ENCODE measurements at regions not wholly inside any gene's neighbourhood (a gene's known extent, or its start where the extent isn't known, plus 50 kb on each side); places are given as distances from the start of the nearest gene placed in this dataset.

DNA sequence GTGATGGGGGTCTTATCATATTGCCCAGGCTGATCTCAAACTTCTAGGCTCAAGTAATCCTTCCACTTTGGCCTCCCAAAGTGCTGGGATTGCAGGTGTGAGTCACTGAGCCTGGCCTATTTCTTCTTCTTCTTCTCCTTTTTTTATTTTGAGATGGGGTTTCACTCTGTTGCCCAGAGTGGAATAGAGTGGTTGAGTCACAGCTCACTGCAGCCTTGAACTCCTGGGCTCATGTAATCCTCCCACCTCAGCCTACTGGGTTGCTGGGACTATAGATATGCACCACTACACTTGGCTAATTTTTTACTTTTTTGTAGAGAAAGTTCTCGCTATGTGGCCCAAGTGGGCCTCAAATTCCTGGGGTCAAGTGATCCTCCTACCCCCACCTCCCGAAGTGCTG is 124.3 kb downstream of the SKIDA1 start:
- H3K9ac ChIP-seq (ENCODE audit: extremely low read depth, low read length, poor library complexity, severe bottlenecking) = no peak overlapping the region
- peaks cover 27% of the 10 kb centered on the region for H3K9me3 ChIP-seq (ENCODE audit: control insufficient read depth, low read length)
- H3K4me3 ChIP-seq (ENCODE audit: low read length) = no peak overlapping the region
- no peaks in the 10 kb centered on the region for H3K27me3 Mint-ChIP-seq (ENCODE audit: insufficient read depth)
- DNase-seq = no peak
- H3K36me3 ChIP-seq (ENCODE audit: control insufficient read depth, insufficient read depth, low read length) = no peaks in the 10 kb centered on the region
- TF ChIP-seq CTCF (conservative IDR thresholded peaks at IDR 0.05) = no peak
- 80 to 100% methylated on average over 2 of the region's 2 CpGs for WGBS, 2 experiments (ENCODE audit: insufficient coverage in 1 of 2, insufficient read length in 1 of 2)
- H3K9me3 Mint-ChIP-seq = peaks cover 23% of the 10 kb centered on the region
- peaks cover 20% of the 10 kb centered on the region for H3K4me1 ChIP-seq (ENCODE audit: control insufficient read depth, insufficient read depth, low read length)
- no peak overlapping the region for H3K4me3 Mint-ChIP-seq
- H3K4me1 Mint-ChIP-seq = peaks cover 42% of the 10 kb centered on the region
- no peaks in the 10 kb centered on the region for H3K27me3 ChIP-seq (ENCODE audit: control insufficient read depth, insufficient read depth, low read length, poor library complexity, severe bottlenecking)
- no peak overlapping the region for H3K27ac Mint-ChIP-seq
- peaks cover 9% of the 10 kb centered on the region for H3K36me3 Mint-ChIP-seq (ENCODE audit: low read depth)
- H3K27ac ChIP-seq (ENCODE audit: low read depth, low read length) = no peak overlapping the region

DNA sequence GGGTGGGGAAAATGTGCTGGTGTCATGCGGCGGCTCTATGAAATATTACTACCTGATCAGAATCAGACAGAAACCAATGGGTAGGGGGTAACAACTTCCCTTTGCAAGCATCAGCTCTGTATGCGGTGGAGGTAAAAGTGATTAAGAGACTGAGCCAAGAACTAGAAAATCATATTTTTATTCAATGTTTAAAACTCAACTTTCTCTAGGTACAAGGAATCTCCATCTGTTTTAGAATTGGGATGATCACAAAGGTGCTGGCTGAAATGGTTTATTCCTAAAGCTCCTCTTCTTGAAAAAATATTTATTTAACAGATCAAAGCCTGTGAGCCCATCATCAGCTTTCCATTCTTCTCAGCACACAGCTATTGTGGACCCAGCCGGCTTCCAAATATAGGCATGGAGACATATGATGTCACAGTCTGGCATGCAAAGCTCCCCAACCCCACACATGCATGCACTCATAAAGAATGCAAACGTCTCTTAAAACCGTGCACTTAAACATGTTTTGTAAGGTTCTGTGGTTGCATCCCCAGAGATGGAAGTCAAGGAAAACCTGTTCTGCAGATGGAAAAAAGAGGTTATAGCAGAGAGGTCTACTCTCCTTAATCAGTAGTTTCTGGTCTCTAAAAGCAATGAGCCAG is 126.0 kb downstream of the SKIDA1 start:
- H3K27ac ChIP-seq (ENCODE audit: low read depth, low read length) = peak overlapping the region; percentile 5
- peaks cover 13% of the 10 kb centered on the region for H3K9me3 Mint-ChIP-seq
- H3K4me1 ChIP-seq (ENCODE audit: control insufficient read depth, insufficient read depth, low read length) = peaks cover 20% of the 10 kb centered on the region
- no peaks in the 10 kb centered on the region for H3K27me3 ChIP-seq (ENCODE audit: control insufficient read depth, insufficient read depth, low read length, poor library complexity, severe bottlenecking)
- H3K27ac Mint-ChIP-seq = peak overlapping the region; percentile 44
- no peaks in the 10 kb centered on the region for H3K27me3 Mint-ChIP-seq (ENCODE audit: insufficient read depth)
- TF ChIP-seq CTCF (conservative IDR thresholded peaks at IDR 0.05) = no peak
- no peak for DNase-seq
- H3K4me3 ChIP-seq (ENCODE audit: low read length) = no peak overlapping the region
- no peak overlapping the region for H3K4me3 Mint-ChIP-seq
- H3K9ac ChIP-seq (ENCODE audit: extremely low read depth, low read length, poor library complexity, severe bottlenecking) = no peak overlapping the region
- no peaks in the 10 kb centered on the region for H3K36me3 ChIP-seq (ENCODE audit: control insufficient read depth, insufficient read depth, low read length)
- 75 to 80% methylated on average over 1 to 6 of the region's 6 CpGs for WGBS, 2 experiments (ENCODE audit: insufficient coverage in 1 of 2, insufficient read length in 1 of 2)
- H3K4me1 Mint-ChIP-seq = peaks cover 42% of the 10 kb centered on the region
- peaks cover 6% of the 10 kb centered on the region for H3K36me3 Mint-ChIP-seq (ENCODE audit: low read depth)
- H3K9me3 ChIP-seq (ENCODE audit: control insufficient read depth, low read length) = peaks cover 20% of the 10 kb centered on the region

DNA sequence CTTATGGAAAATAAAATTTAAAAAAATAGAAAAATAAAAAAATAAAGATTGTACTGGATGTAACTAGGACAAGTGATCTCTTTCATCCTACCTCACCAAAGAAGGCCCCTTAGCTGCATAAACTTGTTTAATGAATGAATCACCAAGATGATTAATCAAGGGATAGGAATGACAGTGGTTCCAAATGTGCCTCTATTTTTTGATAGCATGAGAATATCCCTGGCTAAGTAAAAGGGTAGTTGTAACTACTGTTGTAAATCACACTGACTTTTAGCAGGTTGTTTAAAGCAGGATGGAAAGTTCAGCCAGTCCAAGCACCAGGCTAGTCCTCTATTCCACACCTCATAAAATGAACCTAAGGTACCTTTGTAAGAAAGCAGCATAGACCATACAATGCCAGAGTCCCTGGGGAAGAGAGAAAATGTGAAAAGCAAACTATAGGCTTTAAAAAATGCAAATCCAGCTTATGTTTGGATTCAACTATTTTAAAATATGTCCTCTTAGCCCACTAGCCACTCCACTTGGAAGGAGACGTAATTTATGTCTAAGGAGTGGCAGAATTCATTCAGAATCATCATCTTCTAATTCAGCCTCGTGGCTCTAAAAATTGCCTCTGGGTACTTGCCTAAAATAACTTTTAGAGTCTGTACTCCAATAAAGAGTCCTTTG is 126.8 kb downstream of the SKIDA1 start:
- WGBS, 2 experiments (ENCODE audit: insufficient coverage in 1 of 2, insufficient read length in 1 of 2) = 87 to 100% methylated on average over 2 of the region's 2 CpGs
- DNase-seq = no peak
- H3K27me3 Mint-ChIP-seq (ENCODE audit: insufficient read depth) = no peaks in the 10 kb centered on the region
- H3K9me3 ChIP-seq (ENCODE audit: control insufficient read depth, low read length) = peaks cover 15% of the 10 kb centered on the region
- H3K27me3 ChIP-seq (ENCODE audit: control insufficient read depth, insufficient read depth, low read length, poor library complexity, severe bottlenecking) = no peaks in the 10 kb centered on the region
- no peak overlapping the region for H3K4me3 Mint-ChIP-seq
- H3K4me3 ChIP-seq (ENCODE audit: low read length) = no peak overlapping the region
- H3K27ac ChIP-seq (ENCODE audit: low read depth, low read length) = no peak overlapping the region
- no peaks in the 10 kb centered on the region for H3K36me3 ChIP-seq (ENCODE audit: control insufficient read depth, insufficient read depth, low read length)
- H3K4me1 ChIP-seq (ENCODE audit: control insufficient read depth, insufficient read depth, low read length) = peaks cover 18% of the 10 kb centered on the region
- peaks cover 41% of the 10 kb centered on the region for H3K4me1 Mint-ChIP-seq
- TF ChIP-seq CTCF (conservative IDR thresholded peaks at IDR 0.05) = no peak
- no peak overlapping the region for H3K9ac ChIP-seq (ENCODE audit: extremely low read depth, low read length, poor library complexity, severe bottlenecking)
- peaks cover 5% of the 10 kb centered on the region for H3K36me3 Mint-ChIP-seq (ENCODE audit: low read depth)
- no peak overlapping the region for H3K27ac Mint-ChIP-seq
- peaks cover 6% of the 10 kb centered on the region for H3K9me3 Mint-ChIP-seq

Data from endodermal cell (in vitro differentiated cells).